Superior temporal gyrus (tissue), 1 donor: ENCODE measurements at regions not wholly inside any gene's neighbourhood (a gene's known extent, or its start where the extent isn't known, plus 50 kb on each side); places are given as distances from the start of the nearest gene placed in this dataset.
"Not testable (repeated sequence)": the region's sequence is repeated elsewhere in the genome, so short reads cannot be mapped to it uniquely, and the experiment has no call there.

ENCODE experiments used
- DNase-seq: peaks from one replicate; pipeline ENCODE4 v3.0.0-alpha.2; 2016; ENCODE audit errors: extremely low spot score

GRCh38 chr2:59339121-59339836, 1098.2 kb upstream of the FANCL start:
- DNase-seq: no peak

- no peak for DNase-seq
Measured at GRCh38 chr2:59333007-59333406, 1091.9 kb upstream of the FANCL start.

- not testable (repeated sequence) for DNase-seq
Measured at GRCh38 chr2:59326581-59327365, 1085.6 kb upstream of the FANCL start.

- DNase-seq: no peak
Measured at GRCh38 chr2:59322870-59323269, 1081.7 kb upstream of the FANCL start.

DNA sequence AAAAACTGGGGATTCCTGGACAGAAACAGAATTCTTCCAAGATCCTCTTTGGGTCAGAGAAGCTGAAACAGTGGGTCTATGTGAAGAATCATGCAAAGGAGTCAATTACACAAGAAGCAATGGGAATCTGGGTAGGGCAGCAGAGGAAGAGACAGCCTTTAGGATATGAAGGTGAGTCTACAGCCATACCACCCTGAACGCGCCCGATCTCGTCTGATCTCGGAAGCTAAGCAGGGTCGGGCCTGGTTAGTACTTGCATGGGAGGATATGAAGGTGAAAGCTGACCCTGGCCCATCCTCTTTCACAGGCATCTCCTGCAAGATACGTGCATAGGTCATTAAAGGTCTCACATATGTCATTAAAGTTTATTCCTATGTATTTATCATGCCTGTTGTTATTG, 1080.9 kb upstream of the FANCL start:
- no peak for DNase-seq

- DNase-seq: no peak
Measured at GRCh38 chr2:59314031-59314766, 1073.1 kb upstream of the FANCL start.

- no peak for DNase-seq
Measured at GRCh38 chr2:59312967-59313940, 1072.1 kb upstream of the FANCL start.

GRCh38 chr2:59312029-59312428, 1070.9 kb upstream of the FANCL start:
- DNase-seq: no peak

DNA sequence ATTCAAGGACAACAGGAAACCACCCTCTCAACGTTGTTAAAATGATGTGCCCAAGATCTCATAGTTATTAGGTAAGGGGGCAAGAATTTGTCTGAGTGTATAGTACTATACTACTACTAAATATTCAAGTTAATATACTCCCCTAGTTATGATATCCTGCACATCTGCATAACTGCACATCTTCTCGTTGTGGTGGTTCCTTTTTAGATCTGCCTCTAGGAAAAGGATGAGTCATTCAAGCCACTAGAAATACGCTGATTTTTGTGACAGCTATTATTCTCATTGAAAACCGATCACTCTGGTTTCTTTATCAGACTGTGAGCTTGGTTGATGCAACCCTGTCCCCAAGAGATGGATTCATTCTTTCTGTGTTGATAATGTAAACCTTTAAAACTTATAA, 1067.0 kb upstream of the FANCL start:
- DNase-seq: no peak

- DNase-seq: no peak
Measured at GRCh38 chr2:59307196-59307595, 1066.1 kb upstream of the FANCL start.

GRCh38 chr2:59303272-59303671, 1062.1 kb upstream of the FANCL start:
- DNase-seq: no peak

GRCh38 chr2:59302683-59303082, 1061.6 kb upstream of the FANCL start:
- DNase-seq: no peak

DNA sequence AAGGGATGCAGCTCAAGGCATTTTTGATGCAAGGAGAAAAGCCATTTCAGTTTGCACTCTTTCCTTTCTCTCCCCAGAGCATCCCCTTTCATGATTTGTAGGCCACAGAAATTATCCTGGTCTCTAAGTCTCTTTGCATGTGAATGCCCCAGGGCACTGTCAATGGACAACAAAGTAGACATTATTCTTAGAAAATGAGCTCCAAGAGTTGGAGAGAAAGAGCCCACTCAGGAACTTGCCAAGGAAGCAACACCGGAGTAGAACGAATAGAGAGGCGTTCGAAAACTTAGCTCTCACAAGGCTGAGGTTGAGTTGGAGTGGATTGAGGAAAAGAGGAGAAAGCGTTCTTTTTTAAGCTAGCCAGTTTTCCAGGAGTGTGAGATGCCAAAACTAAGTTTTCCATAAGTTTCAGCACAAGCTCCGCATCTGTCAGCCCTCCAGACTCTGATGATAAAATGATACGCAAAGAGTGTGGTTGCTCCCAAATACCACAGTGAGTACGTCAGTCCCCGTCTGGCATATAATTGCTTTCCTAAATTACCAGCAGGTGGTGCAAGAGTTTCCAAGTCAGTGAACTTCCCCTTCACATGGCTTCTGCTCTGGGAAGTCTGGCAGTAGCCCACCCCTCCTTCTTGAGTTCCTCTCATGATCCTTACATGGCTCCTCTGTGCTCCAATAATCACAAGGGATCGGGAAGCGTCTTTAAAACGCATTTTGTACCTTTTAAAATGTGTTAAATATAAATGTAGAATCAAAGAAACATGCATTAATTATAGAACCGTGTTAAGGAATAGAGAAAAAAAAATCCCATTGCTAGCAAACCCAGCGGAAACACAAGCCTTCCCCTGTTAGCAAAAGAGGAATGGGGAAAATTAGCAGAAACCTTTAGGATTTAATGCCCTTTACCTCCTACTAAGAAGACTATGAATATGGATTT, 1060.6 kb upstream of the FANCL start:
- peak; percentile 85 for DNase-seq

DNA sequence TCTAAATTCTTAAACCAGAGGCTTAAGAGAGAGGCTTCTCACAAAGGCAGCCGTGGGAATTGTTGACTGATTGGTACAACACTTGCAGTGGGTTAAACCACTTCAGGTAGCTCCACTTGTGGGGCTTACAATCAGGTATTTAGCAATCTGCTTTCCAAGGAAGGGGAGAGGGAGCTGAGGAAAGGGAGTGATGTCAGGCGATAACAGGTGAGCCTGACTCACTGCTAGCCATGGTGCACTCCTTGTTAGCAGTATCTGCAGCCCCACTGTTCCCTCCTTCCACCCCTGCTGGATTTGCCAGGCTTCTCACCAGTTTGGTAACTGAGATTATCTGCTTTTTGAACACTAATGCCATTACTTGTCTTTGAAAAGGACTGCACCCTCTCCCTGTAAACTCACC, 1056.7 kb upstream of the FANCL start:
- no peak for DNase-seq

DNA sequence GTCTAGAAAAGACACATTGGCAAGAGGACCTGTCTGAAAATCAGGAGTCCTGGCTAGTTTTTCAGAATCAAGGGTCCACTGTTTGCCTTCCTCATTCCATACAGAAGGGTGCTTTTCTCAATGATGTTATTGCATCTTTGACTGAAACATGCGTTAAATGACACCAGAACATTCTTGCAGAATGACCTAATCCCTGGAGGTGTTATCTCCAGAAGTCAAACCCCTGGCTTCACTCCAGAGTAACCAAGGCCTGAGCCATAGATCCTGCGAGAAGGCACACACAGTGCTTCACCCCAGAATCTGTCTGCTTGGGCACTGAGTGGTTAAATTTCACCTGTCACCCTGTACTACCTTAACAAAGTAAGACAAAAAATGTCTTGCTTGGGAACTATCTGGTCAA, 1055.2 kb upstream of the FANCL start:
- no peak for DNase-seq

DNA sequence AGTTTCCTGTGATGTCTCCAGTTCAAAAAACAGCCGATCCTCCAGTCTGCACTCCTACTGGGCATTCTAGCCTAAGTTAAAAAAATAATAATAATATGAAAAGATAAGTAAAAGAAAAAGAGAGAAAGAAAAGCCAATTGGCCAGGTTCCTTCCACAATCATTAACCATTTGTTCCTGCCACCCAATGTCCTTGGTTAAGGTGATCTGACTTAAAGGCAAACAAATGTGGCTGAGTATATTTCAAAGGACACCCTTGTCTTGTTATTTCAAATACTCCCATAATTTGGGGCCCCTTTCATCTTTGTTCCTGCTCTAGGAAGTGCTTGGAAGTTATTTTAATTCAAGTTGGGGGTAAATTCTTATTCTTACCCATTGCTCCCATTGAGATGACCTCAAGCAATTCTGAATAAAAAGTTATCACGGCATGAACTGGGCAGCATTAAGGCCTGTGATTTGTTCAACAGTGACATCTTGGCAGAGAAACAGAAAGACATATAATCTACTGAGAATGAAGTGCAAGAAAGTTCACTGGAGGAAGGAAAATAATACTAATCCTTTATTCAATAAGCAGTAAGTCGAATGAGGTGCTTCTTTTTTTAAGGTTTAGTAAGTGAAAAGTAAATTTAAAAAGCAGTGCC, 1054.5 kb upstream of the FANCL start:
- DNase-seq: no peak

GRCh38 chr2:59288771-59289170, 1047.6 kb upstream of the FANCL start:
- DNase-seq: peak; percentile 78

DNA sequence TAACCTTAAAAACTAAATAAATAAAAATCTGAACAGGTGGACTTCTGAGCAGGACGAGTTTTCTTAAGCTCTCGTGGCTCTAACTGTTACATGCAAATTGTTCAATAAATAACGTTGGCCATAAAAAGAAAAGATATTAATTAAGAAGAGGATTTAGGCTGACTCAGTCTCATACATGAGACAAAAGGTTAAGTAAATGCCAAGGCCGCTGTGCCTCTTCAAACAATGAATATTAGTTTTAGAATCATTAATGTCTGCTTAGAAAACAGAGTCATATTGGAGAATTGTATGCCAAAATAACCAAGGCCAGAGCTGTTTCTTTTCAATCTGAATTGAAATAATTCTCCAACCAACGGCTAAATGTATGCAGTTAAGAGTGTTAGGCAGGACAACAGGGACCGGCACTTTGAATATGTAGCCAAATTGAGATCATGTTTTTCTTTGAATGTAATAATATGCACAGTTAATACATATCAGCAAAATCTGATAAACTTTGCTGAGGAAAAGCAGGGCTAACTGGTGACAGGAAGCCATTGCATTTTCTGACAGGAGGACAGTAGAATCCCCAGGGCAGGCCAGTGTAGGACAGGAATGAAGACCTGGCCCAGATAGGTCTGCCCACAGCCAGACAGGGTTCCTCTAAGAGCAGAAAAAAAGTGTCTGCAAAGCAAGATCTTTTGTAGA, 1041.4 kb upstream of the FANCL start:
- DNase-seq: no peak

DNA sequence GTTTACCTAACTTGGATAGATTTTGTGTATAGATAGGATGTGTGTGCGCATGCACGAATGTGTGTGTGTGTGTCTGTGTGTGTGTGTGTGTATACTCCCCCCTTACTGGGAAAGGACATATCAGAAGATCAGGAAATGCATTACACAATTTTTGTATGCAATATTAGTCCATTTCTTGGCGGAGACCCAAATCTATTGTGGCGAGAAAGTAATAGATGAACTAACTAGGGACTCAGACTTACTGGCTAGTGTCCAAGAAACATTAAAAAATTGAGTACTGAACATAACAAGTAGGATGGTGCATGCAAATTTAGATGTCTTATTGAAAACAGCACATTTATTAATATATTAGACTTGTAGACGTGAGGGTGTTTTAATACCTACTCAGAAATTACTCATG, 1036.5 kb upstream of the FANCL start:
- DNase-seq: no peak
